ENCODE measurements at regions not wholly inside any gene's neighbourhood (a gene's known extent, or its start where the extent isn't known, plus 50 kb on each side); places are given as distances from the start of the nearest gene placed in this dataset.

- DNase-seq = no peak
Measured at GRCh38 chr3:159830523-159831154, 158.0 kb upstream of the IL12A start.

GRCh38 chr3:159831466-159831865, 157.2 kb upstream of the IL12A start:
- DNase-seq = no peak

- DNase-seq = peak; percentile 68
Measured at GRCh38 chr3:159832024-159832423, 156.6 kb upstream of the IL12A start.

GRCh38 chr3:159835126-159835525, 153.5 kb upstream of the IL12A start:
- no peak for DNase-seq

- no peak for DNase-seq
Measured at GRCh38 chr3:159837725-159838124, 150.9 kb upstream of the IL12A start.

- DNase-seq = no peak
Measured at GRCh38 chr3:159838938-159839337, 149.7 kb upstream of the IL12A start.

GRCh38 chr3:159839561-159840379, 148.9 kb upstream of the IL12A start, which contains the start of gene SCHIP1:
TSS of gene SCHIP1 (plus strand) at chr3:159839861.
- DNase-seq = peak; percentile 97

GRCh38 chr3:159840703-159841299, 147.8 kb upstream of the IL12A start:
- DNase-seq = no peak

- no peak for DNase-seq
Measured at GRCh38 chr3:159841766-159842165, 146.9 kb upstream of the IL12A start.

- no peak for DNase-seq
Measured at GRCh38 chr3:159843840-159844730, 144.6 kb upstream of the IL12A start.

- DNase-seq = no peak
Measured at GRCh38 chr3:159844801-159845261, 143.8 kb upstream of the IL12A start.

GRCh38 chr3:159845737-159846136, 142.9 kb upstream of the IL12A start:
- DNase-seq = no peak

GRCh38 chr3:159846255-159846654, 142.4 kb upstream of the IL12A start:
- DNase-seq = no peak

- no peak for DNase-seq
Measured at GRCh38 chr3:159848348-159849118, 140.1 kb upstream of the IL12A start.

- DNase-seq = no peak
Measured at GRCh38 chr3:159850481-159850880, 138.2 kb upstream of the IL12A start.

GRCh38 chr3:159852266-159852665, 136.4 kb upstream of the IL12A start:
- DNase-seq = no peak

GRCh38 chr3:159852821-159853505, 135.7 kb upstream of the IL12A start:
- no peak for DNase-seq

GRCh38 chr3:159853506-159853864, 135.2 kb upstream of the IL12A start:
- no peak for DNase-seq

GRCh38 chr3:159854500-159855124, 134.0 kb upstream of the IL12A start:
- DNase-seq = no peak

- DNase-seq = no peak
Measured at GRCh38 chr3:159855599-159856346, 132.9 kb upstream of the IL12A start.
